ENCODE measurements at regions not wholly inside any gene's neighbourhood (a gene's known extent, or its start where the extent isn't known, plus 50 kb on each side); places are given as distances from the start of the nearest gene placed in this dataset.
"Not testable (repeated sequence)": the region's sequence is repeated elsewhere in the genome, so short reads cannot be mapped to it uniquely, and the experiment has no call there.

DNA sequence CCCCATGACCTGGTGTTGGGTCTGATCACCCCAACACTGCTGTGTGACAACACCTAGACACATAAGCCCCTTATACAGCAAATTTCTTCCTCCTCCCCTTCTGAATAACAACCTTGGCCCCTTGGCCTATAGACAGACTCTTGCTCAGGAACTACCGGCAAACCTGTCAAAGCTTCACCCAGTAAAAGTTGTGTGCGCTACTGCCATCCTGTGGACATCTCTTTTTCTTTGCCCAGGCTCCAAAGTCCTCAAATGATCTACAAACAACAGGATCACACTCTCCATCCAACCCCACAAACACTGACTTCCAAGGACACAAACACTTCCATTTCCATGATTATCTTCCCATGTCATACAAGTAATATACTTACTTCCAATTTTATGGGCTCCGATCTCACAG, 1265.8 kb downstream of the RPIA start:
- H3K27me3 ChIP-seq (replicated peaks in 1 of 2; ENCODE audit: control insufficient read depth in 2 of 2, insufficient read depth in 2 of 2, low read length in 1 of 2) = not testable (repeated sequence)
- WGBS (ENCODE audit: insufficient coverage, insufficient replicate concordance, low lambda C conversion rate, missing lambda C conversion rate) = 48% methylated on average over 3 of the region's 3 CpGs

GRCh38 chr2:89959729-89960378, 1268.4 kb downstream of the RPIA start:
- H3K9ac ChIP-seq (ENCODE audit: control insufficient read depth, insufficient read depth, low read length); ATAC-seq; POLR2A ChIA-PET; CTCF ChIA-PET; H3K9me3 ChIP-seq (replicated peaks; ENCODE audit: control insufficient read depth, insufficient read depth, low read length); SMC1A ChIA-PET (ENCODE audit: uncharacterized antibody, unreplicated experiment); DNase-seq (ENCODE audit: low read depth, low spot score); H4K20me1 ChIP-seq (ENCODE audit: control insufficient read depth, insufficient read depth); RAD21 ChIA-PET (ENCODE audit: unreplicated experiment); H3K4me1 ChIP-seq (ENCODE audit: control insufficient read depth, insufficient read depth, low read length); BruUV-seq (replicated peaks); in situ Hi-C loops (cut with MboI); H3K27ac ChIP-seq (ENCODE audit: control insufficient read depth, insufficient read depth); intact Hi-C loops (cut with micrococcal nuclease; ENCODE audit: unreplicated experiment); FAIRE-seq; H3K4me2 ChIP-seq (ENCODE audit: control insufficient read depth, insufficient read depth); H3K79me2 ChIP-seq (ENCODE audit: control insufficient read depth, insufficient read depth, low read length); H2AFZ ChIP-seq (ENCODE audit: control insufficient read depth, low read depth, low read length); H3K4me3 ChIP-seq; H3K27me3 ChIP-seq (replicated peaks in 1 of 2; ENCODE audit: control insufficient read depth in 2 of 2, insufficient read depth in 2 of 2, low read length in 1 of 2); H3K36me3 ChIP-seq (ENCODE audit: control insufficient read depth in 2 of 2, insufficient read depth in 2 of 2, low read length in 1 of 2): not testable (repeated sequence)
- WGBS (ENCODE audit: insufficient coverage, insufficient replicate concordance, low lambda C conversion rate, missing lambda C conversion rate) = 0% methylated on average over 2 of the region's 3 CpGs

More for the DNA sequence above, 1265.8 kb downstream of the RPIA start:
- BruUV-seq (replicated peaks); SMC1A ChIA-PET (ENCODE audit: uncharacterized antibody, unreplicated experiment); intact Hi-C loops (cut with micrococcal nuclease; ENCODE audit: unreplicated experiment); H3K9me3 ChIP-seq (replicated peaks; ENCODE audit: control insufficient read depth, insufficient read depth, low read length); H3K79me2 ChIP-seq (ENCODE audit: control insufficient read depth, insufficient read depth, low read length); H3K27ac ChIP-seq (ENCODE audit: control insufficient read depth, insufficient read depth); DNase-seq (ENCODE audit: low read depth, low spot score); H3K36me3 ChIP-seq (ENCODE audit: control insufficient read depth in 2 of 2, insufficient read depth in 2 of 2, low read length in 1 of 2); POLR2A ChIA-PET; in situ Hi-C loops (cut with MboI); H2AFZ ChIP-seq (ENCODE audit: control insufficient read depth, low read depth, low read length); CTCF ChIA-PET; H3K4me3 ChIP-seq; H3K9ac ChIP-seq (ENCODE audit: control insufficient read depth, insufficient read depth, low read length); H3K4me1 ChIP-seq (ENCODE audit: control insufficient read depth, insufficient read depth, low read length); H4K20me1 ChIP-seq (ENCODE audit: control insufficient read depth, insufficient read depth); RAD21 ChIA-PET (ENCODE audit: unreplicated experiment); H3K4me2 ChIP-seq (ENCODE audit: control insufficient read depth, insufficient read depth): not testable (repeated sequence)
- ATAC-seq = peak; percentile 83
- peak; percentile 92 for FAIRE-seq
- TF ChIP-seq SMC3 (IDR thresholded peaks at IDR 0.05; ENCODE audit: borderline replicate concordance, low read length) = peak; percentile 28; the same call in 1 of the 2 replicates
- TF ChIP-seq RAD21 (IDR thresholded peaks at IDR 0.05; ENCODE audit: insufficient read depth, low read depth, low read length) = peak; percentile 32; the same call in 1 of the 2 replicates
- TF ChIP-seq, protein P1, sequence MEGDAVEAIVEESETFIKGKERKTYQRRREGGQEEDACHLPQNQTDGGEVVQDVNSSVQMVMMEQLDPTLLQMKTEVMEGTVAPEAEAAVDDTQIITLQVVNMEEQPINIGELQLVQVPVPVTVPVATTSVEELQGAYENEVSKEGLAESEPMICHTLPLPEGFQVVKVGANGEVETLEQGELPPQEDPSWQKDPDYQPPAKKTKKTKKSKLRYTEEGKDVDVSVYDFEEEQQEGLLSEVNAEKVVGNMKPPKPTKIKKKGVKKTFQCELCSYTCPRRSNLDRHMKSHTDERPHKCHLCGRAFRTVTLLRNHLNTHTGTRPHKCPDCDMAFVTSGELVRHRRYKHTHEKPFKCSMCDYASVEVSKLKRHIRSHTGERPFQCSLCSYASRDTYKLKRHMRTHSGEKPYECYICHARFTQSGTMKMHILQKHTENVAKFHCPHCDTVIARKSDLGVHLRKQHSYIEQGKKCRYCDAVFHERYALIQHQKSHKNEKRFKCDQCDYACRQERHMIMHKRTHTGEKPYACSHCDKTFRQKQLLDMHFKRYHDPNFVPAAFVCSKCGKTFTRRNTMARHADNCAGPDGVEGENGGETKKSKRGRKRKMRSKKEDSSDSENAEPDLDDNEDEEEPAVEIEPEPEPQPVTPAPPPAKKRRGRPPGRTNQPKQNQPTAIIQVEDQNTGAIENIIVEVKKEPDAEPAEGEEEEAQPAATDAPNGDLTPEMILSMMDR (IDR thresholded peaks at IDR 0.05 in 2 of 3, conservative IDR thresholded peaks at IDR 0.05 in 1 of 3; ENCODE audit: control insufficient read depth in 2 of 3, extremely low read depth in 1 of 3, insufficient read depth in 1 of 3, low read depth in 3 of 3, low read length in 3 of 3) = peak; percentile 23 to 40 (median 30); a peak in 3 of 6 replicates

- H3K9ac ChIP-seq (ENCODE audit: control insufficient read depth, insufficient read depth, low read length); DNase-seq (ENCODE audit: low read depth, low spot score); H4K20me1 ChIP-seq (ENCODE audit: control insufficient read depth, insufficient read depth); POLR2A ChIA-PET; BruUV-seq (replicated peaks); CTCF ChIA-PET; intact Hi-C loops (cut with micrococcal nuclease; ENCODE audit: unreplicated experiment); H3K4me2 ChIP-seq (ENCODE audit: control insufficient read depth, insufficient read depth); in situ Hi-C loops (cut with MboI); H3K9me3 ChIP-seq (replicated peaks; ENCODE audit: control insufficient read depth, insufficient read depth, low read length); ATAC-seq; H3K27me3 ChIP-seq (replicated peaks in 1 of 2; ENCODE audit: control insufficient read depth in 2 of 2, insufficient read depth in 2 of 2, low read length in 1 of 2); H3K4me3 ChIP-seq; H2AFZ ChIP-seq (ENCODE audit: control insufficient read depth, low read depth, low read length); FAIRE-seq; RAD21 ChIA-PET (ENCODE audit: unreplicated experiment); H3K36me3 ChIP-seq (ENCODE audit: control insufficient read depth in 2 of 2, insufficient read depth in 2 of 2, low read length in 1 of 2); SMC1A ChIA-PET (ENCODE audit: uncharacterized antibody, unreplicated experiment); H3K4me1 ChIP-seq (ENCODE audit: control insufficient read depth, insufficient read depth, low read length); H3K79me2 ChIP-seq (ENCODE audit: control insufficient read depth, insufficient read depth, low read length); H3K27ac ChIP-seq (ENCODE audit: control insufficient read depth, insufficient read depth): not testable (repeated sequence)
- no CpG with 5 or more reads among the region's 2 CpGs for WGBS (ENCODE audit: insufficient coverage, insufficient replicate concordance, low lambda C conversion rate, missing lambda C conversion rate)
Observed at GRCh38 chr2:89960570-89960969, 1269.1 kb downstream of the RPIA start.

Measured in GM12878 (cell line).